ENCODE measurements at regions not wholly inside any gene's neighbourhood (a gene's known extent, or its start where the extent isn't known, plus 50 kb on each side); places are given as distances from the start of the nearest gene placed in this dataset.

- DNase-seq (ENCODE audit: low read depth): no peak
- no peak overlapping the region for H3K4me3 ChIP-seq (ENCODE audit: low read length)
- no peak for TF ChIP-seq CTCF (conservative IDR thresholded peaks at IDR 0.05; ENCODE audit: low read length)
Observed at GRCh38 chr15:94743668-94744067, 512.3 kb downstream of the MCTP2 start.

- no peak for TF ChIP-seq CTCF (conservative IDR thresholded peaks at IDR 0.05; ENCODE audit: low read length)
- H3K4me3 ChIP-seq (ENCODE audit: low read length): no peak overlapping the region
- DNase-seq (ENCODE audit: low read depth): no peak
Observed at GRCh38 chr15:94744080-94744793, 512.9 kb downstream of the MCTP2 start.

GRCh38 chr15:94745371-94745770 lies 514.0 kb downstream of the MCTP2 start:
- H3K4me3 ChIP-seq (ENCODE audit: low read length): no peak overlapping the region
- no peak for DNase-seq (ENCODE audit: low read depth)
- no peak for TF ChIP-seq CTCF (conservative IDR thresholded peaks at IDR 0.05; ENCODE audit: low read length)

- no peak for TF ChIP-seq CTCF (conservative IDR thresholded peaks at IDR 0.05; ENCODE audit: low read length)
- no peak overlapping the region for H3K4me3 ChIP-seq (ENCODE audit: low read length)
- no peak for DNase-seq (ENCODE audit: low read depth)
Observed at GRCh38 chr15:94747510-94747909, 516.1 kb downstream of the MCTP2 start.

- no peak for DNase-seq (ENCODE audit: low read depth)
- H3K4me3 ChIP-seq (ENCODE audit: low read length): no peak overlapping the region
- no peak for TF ChIP-seq CTCF (conservative IDR thresholded peaks at IDR 0.05; ENCODE audit: low read length)
Observed at GRCh38 chr15:94749811-94750617, 518.7 kb downstream of the MCTP2 start.

- no peak for DNase-seq (ENCODE audit: low read depth)
- no peak for TF ChIP-seq CTCF (conservative IDR thresholded peaks at IDR 0.05; ENCODE audit: low read length)
- H3K4me3 ChIP-seq (ENCODE audit: low read length): no peak overlapping the region
Observed at GRCh38 chr15:94760348-94760747, 529.0 kb downstream of the MCTP2 start.

- no peak for DNase-seq (ENCODE audit: low read depth)
- no peak for TF ChIP-seq CTCF (conservative IDR thresholded peaks at IDR 0.05; ENCODE audit: low read length)
- no peak overlapping the region for H3K4me3 ChIP-seq (ENCODE audit: low read length)
Observed at GRCh38 chr15:94761574-94761973, 530.2 kb downstream of the MCTP2 start.

All from AG10803 (cell line).